Right lobe of liver (tissue), 6 donors: ENCODE measurements at regions not wholly inside any gene's neighbourhood (a gene's known extent, or its start where the extent isn't known, plus 50 kb on each side); places are given as distances from the start of the nearest gene placed in this dataset.
"Not testable (repeated sequence)": the region's sequence is repeated elsewhere in the genome, so short reads cannot be mapped to it uniquely, and the experiment has no call there.

Experiments
- ATAC-seq, 4 donors: fragments of 200-7000 bp; cut with Tn5 transposase; one replicate each; pipeline ENCODE4 v1.9.1; 2020; ENCODE audit warnings: mild to moderate bottlenecking in 4 of 4, moderate library complexity in 4 of 4
- DNase-seq, 3 donors: peaks; one replicate each; pipeline ENCODE4 v3.0.0-alpha.2; 2020
- H3K27ac ChIP-seq, 3 donors: fragments of 200-600 bp; one replicate each; pipeline ENCODE4 v1.8.0; 2022
- H3K27me3 ChIP-seq, 2 donors: fragments of 200-600 bp; one replicate each; pipeline ENCODE4 v1.8.0; 2022
- H3K36me3 ChIP-seq, 4 donors: fragments of 200-600 bp; sonication (generic) in 1 of 4; one replicate each; pipeline versions ENCODE4 v1.5.1 to v1.8.0; 2017 to 2022; ENCODE audit warnings: control low read depth in 1 of 4
- H3K4me1 ChIP-seq, 4 donors: fragments of 200-600 bp; sonication (generic) in 1 of 4; one replicate each; pipeline versions ENCODE4 v1.5.1 to v1.8.0; 2017 to 2022; ENCODE audit warnings: control low read depth in 1 of 4
- H3K4me3 ChIP-seq, 3 donors: fragments of 200-600 bp; one replicate each; pipeline ENCODE4 v1.8.0; 2022
- H3K9me3 ChIP-seq, 4 donors: fragments of 200-600 bp; sonication (generic) in 1 of 4; one replicate each; pipeline versions ENCODE4 v1.5.1 to v1.8.0; 2017 to 2022; ENCODE audit warnings: control low read depth in 1 of 4
- WGBS: methylation state at CpG from one replicate; pipeline ENCODE4 v1.1.6; 2018; ENCODE audit warnings: low coverage, low lambda C conversion rate; ENCODE audit not compliant: insufficient coverage; ENCODE audit errors: missing lambda C conversion rate; 5-methylcytosine and 5-hydroxymethylcytosine counted together
- intact Hi-C, 2 donors: fragments of 100-400 bp; cut with DNase I; formaldehyde crosslinking; loops; one replicate each; pipeline versions ENCODE4 v1.11.2 to v1.14.1; 2022
- TF ChIP-seq, protein P1 (sequence below), 4 donors: fragments of 200-600 bp in 3 of 4; fragments of 450-650 bp in 1 of 4; IDR thresholded peaks; one replicate each; pipeline versions ENCODE4 v1.5.1 to v1.8.0; 2016 to 2022; ENCODE audit warnings: antibody characterized with exemption in 4 of 4, mild to moderate bottlenecking in 2 of 4
- donor health status: DM: no; HTN: yes; CAD: no.
- donor health status: DM: no; HTN: no; CAD: no.
- donor health status: DM: no; HTN: no; CAD: no.
- donor health status: DM: no; HTN: yes; CAD: no.
- donor health status: DM: no; HTN: yes; CAD: no.

DNA sequence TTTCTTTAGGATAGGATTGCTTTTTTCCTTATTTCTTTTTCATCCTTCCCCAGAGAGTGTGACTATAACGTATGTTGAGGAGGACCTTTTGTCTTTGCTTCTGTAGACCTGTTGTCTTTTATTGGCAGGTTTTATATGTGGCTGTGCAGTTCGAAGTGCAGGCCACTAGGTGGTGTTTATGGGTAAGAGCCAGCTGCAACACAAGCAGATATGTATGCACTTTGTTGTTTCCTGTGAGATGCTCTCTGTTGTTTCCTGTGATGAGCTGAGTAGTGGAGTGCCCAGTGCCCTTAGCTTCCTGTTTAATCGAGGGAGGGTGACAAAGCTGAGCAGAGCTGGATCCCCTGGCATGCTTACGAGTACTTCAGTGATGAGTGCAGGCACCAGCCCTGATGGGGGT lies 50.0 kb upstream of the TGIF2LX start:
- H3K27ac ChIP-seq, H3K4me3 ChIP-seq, intact Hi-C loops, H3K27me3 ChIP-seq, H3K4me1 ChIP-seq, H3K9me3 ChIP-seq, H3K36me3 ChIP-seq: not testable (repeated sequence)
- ATAC-seq (peak; percentile 65 to 90 (median 84)), DNase-seq (peak in 2 of 3 donors; percentile 20 to 32)
- TF ChIP-seq, protein P1, sequence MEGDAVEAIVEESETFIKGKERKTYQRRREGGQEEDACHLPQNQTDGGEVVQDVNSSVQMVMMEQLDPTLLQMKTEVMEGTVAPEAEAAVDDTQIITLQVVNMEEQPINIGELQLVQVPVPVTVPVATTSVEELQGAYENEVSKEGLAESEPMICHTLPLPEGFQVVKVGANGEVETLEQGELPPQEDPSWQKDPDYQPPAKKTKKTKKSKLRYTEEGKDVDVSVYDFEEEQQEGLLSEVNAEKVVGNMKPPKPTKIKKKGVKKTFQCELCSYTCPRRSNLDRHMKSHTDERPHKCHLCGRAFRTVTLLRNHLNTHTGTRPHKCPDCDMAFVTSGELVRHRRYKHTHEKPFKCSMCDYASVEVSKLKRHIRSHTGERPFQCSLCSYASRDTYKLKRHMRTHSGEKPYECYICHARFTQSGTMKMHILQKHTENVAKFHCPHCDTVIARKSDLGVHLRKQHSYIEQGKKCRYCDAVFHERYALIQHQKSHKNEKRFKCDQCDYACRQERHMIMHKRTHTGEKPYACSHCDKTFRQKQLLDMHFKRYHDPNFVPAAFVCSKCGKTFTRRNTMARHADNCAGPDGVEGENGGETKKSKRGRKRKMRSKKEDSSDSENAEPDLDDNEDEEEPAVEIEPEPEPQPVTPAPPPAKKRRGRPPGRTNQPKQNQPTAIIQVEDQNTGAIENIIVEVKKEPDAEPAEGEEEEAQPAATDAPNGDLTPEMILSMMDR (IDR thresholded peaks at IDR 0.05), result peak; percentile 27 to 57 (median 53)
- 0% methylated on average over 3 of the region's 4 CpGs for WGBS
